ENCODE measurements at regions not wholly inside any gene's neighbourhood (a gene's known extent, or its start where the extent isn't known, plus 50 kb on each side); places are given as distances from the start of the nearest gene placed in this dataset.
"Not testable (repeated sequence)": the region's sequence is repeated elsewhere in the genome, so short reads cannot be mapped to it uniquely, and the experiment has no call there.

DNA sequence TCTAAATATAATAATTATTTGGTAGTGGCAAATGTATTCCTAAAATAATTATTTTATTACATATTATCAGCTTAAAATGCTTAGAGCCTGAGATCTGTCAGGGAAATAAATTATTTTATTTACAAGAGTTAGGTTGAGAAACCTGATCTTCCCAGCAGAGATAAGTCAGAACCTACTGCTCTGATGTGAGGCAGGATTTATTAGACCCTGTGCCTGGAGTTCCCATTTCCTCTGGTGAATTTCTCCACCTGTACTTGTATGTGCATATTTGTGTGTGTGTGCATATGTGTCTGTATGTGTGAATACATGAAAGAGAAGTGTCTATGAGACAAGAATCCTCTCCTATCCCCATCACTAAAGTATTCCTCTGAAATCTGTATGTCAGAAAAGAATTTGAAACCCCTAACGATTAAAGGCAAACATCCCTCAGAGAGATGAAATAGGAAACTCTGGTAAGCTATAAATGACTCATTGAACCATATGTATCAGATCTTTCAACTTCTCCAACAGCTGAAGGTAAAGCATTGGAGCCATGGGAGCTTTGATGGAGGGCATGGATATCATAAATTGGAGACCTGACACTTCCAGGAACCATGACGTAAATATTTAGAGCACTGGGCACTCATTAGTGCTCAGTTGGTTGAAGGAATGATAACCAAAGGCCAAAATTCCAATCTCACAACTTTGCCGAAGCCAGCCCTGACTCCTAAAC, 190.9 kb downstream of the XPNPEP1 start:
- FAIRE-seq, result no peak

DNA sequence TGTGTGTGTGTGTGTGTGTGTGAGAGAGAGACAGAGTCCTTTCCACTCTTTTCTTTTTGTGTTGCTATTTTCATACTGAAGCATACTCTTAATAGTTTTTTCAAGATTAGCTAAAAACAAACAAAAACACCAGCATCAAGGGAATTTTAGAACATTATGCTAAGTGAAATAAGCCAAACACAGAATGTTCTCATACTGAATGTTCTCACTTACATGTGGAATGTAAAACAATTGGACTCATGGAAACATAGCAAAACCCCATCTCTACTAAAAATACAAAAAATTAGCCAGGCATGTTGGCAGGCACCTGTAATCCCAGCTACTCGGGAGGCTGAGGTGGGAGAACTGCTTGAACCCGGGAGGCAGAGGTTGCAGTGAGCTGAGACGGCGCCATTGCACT, 193.4 kb downstream of the XPNPEP1 start:
- not testable (repeated sequence) for DNase-seq (ENCODE audit: low spot score); FAIRE-seq

More for the DNA sequence above, 190.9 kb downstream of the XPNPEP1 start:
- DNase-seq (ENCODE audit: low spot score), result no peak

DNA sequence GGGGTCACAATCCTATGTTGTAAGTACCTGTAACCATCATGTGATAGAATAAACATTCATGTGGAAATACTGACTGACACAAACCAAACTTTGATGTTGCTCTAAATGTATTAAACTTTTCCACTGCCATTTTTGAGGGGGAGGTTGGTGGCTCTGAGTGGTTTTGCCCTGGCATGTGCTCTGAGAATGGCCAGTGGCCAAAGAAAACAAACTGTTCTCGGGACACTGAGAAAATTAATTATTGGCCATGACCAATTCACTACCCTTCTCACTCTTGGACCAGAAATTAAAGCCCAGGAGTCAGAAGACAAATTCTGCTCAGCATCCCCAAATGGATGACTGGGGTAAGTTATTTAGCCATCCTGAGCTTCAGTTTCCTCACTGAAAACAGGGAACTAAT, 195.9 kb downstream of the XPNPEP1 start:
- DNase-seq (ENCODE audit: low spot score) (no peak), FAIRE-seq (no peak)

DNA sequence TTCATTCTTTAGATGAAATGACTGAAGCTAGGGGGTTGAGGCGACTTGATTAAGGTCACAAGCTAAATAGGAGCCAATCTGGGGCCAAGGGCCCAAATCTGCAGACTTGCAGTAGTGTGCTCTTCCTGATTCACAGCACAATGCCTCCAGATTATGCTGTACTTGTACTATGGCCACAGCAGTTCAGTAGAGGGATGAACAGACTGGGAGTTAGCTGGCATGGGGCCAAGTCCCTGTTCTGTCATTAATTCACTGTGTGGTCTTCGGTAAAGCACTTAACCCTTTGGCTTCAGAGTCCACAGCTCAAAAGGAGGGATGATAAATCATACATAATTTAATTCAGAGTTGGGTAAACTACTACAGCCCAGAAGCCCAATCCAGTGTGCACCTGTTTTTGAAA, 196.8 kb downstream of the XPNPEP1 start:
- DNase-seq (ENCODE audit: low spot score), result no peak
- FAIRE-seq, result no peak

DNA sequence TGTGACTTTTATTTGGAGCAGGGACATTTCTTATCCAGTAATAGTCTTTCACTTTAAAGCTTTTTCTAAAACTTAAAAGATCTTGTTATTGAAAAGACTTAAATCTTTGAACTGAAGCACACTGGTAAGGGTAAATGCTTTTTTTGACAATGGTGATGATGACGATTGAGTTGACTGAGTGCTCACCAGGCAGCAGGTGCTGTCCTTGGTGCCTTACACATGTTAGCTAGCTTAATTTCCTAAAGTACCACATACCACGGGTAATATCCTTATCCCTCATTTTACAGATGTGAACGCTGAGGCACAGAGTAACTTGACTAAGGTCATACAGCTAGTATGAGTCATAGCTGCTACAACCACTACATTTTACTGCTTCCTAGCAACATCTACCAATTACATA, 200.0 kb downstream of the XPNPEP1 start:
- DNase-seq (ENCODE audit: low spot score) (no peak), FAIRE-seq (no peak)

DNA sequence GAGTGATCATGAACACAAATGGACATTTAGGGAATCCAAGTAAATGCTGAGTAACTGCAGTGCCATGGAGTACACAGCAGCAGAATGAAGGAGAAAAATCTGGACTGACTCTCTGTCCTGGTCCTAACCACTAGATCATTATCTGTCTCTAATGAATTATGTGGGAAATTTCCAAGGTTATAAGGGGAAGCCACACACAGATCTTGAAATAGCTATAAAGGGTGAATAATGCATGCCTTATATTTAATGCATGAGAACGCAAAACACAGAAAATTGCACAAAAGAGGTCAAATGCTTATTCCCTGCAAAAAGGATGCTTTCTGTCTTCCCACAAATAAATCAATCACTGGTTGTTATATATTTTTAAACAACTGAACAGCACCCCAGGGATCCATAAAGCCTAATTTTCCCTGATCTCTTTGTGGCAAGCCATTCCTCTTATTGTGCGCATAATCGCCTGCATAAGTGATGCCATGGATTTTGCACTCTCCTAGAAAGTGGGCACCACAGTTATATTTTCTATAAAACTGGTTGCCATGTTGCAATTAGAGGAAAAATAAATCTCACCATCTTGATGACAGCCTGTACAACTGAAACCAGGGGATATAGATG, 201.8 kb downstream of the XPNPEP1 start:
- FAIRE-seq (no peak), DNase-seq (ENCODE audit: low spot score) (no peak)

DNA sequence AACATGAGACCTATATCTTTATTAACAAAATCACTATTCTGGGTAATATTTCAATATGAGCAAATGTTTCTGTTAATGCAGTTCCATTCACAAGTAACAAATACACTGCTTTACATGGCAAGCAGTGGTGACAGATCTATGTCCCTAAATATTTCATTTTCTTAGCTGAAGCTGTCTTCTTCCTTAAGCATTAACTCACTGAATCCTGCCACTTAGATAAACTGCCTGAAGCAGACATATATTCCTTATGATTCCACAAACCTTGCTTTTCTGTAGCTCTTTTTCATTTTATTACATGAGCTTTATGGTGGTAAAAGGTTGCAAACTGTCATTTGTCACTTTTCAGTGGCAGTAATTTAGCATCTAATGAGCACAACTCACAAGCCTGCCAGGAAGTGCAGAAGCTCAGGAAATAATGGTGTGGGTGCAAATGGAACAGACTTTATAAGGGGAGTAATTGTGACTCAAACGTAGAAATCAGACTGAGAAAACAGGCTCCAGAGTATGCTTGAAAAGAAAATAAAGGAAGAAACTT, 217.2 kb downstream of the XPNPEP1 start:
- FAIRE-seq (no peak), DNase-seq (ENCODE audit: low spot score) (no peak)

DNA sequence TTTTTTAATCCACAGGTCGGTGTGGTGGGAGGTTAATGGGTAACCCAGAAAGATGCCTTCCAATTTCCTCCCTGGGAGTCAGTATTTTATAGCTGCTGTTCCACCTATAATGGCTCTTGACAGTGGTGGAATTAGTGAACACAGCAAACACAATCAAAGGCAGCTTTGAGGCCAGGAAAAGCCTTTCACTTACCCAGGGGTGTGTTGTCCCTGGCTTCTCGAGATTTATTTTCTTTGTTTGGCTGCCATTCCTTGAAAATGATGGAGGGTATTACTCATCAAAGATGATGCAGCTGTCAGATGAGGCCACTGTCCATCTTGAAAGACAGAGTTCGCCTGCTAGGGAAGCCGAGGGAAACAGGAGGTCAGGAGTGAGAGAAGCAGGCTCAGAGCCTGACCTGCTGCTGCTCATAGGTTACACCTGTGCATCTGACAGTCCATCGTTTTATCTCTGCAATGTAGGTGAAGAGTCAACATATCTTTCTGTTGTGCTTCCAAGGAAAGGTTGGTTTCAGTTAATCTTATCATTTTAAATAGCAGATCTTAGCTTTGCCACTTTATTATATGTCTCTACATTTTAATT, 221.6 kb downstream of the XPNPEP1 start:
- no peak for FAIRE-seq

DNA sequence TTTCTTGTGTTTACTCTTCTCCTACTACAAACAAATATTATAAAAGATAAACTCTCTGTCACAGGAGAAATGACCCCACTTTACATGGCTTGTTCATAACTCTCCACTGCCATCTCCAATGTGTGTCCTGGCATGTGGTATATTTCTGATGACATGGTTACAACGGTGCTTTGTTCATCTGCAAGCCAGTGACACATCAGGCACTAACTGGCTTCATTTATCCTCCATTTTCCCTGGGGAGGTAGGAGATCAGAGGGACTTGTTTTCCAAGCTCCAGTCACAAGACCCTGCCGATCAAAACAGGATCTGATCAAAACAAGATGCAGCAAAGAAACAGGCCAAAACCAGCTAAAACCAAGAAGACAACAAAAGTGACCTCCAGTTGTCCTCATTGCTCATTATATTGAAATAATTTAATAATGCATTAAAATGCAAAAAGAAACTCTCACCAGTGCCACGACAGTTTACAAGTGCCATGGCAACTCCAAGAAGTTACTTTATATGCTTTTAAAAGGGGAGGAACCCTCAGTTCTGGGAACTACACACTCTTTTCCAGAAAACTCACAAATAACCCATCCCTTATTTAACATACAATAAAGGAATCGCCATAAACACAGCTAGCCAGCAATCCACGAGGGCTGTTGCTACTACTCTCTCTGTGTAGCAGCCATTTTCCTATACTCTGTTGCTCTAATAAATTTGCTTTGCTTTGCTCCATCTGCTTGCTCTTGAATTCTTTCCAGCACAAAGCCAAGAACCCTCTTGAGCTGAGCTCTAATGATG, 224.2 kb downstream of the XPNPEP1 start:
- FAIRE-seq (no peak), DNase-seq (ENCODE audit: low spot score) (no peak)

More for the DNA sequence above, 221.6 kb downstream of the XPNPEP1 start:
- no peak for DNase-seq (ENCODE audit: low spot score)

DNA sequence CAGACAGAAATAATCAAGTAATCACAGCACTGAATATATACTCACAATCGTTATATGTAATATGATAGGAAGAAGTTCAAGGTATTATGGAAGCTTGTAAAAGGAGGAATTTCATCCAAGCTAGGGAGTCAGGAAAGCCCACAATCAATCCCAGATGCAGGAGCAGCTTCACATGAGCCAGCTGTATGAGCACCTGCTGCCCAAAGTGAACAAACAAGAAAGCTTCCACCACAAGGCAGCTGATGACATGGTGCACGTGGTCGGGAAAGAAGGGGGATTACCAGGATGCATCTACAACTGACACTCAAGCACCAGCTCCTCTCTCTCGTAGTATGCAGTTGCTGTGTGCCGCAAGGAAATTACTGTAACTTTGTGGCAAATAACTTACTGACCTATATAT, 225.2 kb downstream of the XPNPEP1 start:
- FAIRE-seq (no peak), DNase-seq (ENCODE audit: low spot score) (no peak)

DNA sequence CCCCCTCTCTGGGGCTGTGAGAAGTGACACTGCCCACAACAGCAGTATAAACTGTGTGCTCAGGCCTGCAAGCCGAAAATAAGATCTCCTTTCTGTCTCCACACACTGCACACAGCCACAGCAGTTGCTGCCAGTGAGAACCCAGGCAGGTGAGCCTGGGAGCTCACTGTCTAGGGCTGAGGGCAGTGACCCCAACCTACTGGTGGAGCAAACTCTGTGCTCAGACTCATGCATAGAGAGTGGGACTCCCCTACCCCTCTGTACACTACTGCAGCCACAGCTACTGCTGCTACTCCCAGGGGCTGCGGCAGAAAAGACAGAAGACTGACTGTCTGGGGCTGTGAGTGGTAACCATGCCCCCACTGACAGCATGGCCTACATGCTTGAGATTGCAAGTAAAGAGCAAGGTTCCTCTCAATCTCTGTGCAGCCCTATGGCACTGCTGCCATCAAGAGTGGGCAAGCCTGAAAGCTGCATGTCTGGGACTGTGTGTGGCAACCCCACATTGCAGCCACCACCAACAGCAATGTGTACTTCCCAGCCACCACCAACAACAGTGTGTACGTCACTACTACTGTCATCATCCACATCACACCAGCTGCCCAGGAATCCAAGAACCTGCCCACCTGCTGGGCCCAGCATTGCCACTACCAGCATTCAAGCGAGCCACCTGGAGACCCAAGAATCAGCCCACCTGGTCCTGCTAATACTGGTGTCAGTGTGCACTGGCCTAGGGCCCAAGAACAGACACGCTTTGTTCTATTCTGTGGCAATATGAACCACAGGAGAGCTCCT, 226.1 kb downstream of the XPNPEP1 start:
- FAIRE-seq, result no peak
- no peak for DNase-seq (ENCODE audit: low spot score)

DNA sequence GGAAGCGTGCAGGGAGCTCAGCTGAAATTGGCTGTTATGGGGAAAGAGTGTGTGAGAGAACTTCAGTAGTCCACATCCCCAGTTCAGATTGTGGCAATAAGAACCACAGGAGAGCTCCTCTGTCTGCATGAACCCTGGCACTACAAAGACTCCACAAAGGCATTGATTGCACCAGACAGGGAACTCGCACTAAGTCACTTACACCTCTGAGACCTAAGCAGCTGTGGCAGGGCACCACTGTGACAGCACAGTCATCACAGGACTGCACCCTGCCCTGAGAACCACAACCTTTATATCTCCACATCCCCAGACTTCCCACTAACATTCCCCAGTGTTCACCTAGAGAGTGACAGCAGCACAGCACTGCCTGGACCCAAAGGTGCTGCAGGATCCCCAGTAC, 226.8 kb downstream of the XPNPEP1 start:
- DNase-seq (ENCODE audit: low spot score) (no peak), FAIRE-seq (no peak)

DNA sequence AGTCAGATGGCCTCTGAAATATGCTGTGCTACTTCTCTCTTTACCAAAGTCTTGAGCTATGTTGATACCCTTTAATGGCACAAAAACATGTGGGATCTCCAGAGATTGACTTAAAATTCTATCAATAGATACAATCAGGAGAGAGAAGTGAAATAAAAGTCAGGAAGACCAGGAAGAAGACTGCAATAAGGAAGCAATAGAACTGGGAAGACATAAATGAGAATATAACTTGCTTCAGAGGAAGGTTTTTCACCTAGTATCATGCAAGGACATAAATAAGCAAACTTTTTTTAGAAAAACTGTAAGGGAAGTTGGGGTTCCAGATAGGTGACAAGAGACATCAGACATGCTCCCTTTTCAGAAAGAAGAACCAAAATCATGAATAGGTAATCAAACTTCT, 227.3 kb downstream of the XPNPEP1 start:
- no peak for FAIRE-seq
- DNase-seq (ENCODE audit: low spot score), result no peak

DNA sequence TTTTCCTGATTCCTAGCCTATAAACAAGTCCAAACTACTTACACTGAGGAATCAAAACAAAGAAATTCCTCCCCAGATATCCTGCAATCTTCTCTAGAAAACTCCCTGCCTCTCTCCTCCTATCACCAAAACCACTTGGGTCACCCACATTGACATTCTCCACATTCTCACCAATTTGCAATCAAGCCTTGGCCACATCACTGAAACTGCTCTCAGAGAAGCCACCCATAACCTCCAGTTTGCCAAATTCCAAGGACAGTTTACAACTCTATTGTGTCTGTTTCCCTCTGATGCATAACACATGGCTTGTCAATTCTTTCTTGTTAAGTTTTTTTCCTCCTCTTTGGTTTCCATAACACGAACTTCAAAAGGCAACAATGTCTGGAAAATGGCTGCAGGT, 233.5 kb downstream of the XPNPEP1 start:
- FAIRE-seq (no peak), DNase-seq (ENCODE audit: low spot score) (no peak)

DNA sequence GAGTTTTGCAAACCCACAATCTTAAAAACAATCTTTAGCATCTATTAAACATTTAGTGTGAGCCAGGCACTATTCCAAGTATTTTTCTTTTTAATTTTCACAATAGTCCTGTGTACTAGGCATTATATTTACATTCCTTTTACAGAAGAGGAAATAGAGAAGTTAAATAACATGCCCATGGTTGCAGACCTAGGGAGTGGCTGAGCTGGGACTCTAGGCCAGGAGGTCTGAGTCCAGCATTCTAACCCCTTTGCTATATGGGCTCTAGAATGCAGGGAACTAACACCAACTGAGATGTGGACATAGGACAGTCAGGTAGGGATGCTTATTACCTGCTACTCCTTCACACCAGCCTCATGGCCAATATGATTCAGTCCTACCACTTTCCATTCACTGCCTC, 243.8 kb downstream of the XPNPEP1 start:
- DNase-seq (ENCODE audit: low spot score) (no peak), FAIRE-seq (no peak)

DNA sequence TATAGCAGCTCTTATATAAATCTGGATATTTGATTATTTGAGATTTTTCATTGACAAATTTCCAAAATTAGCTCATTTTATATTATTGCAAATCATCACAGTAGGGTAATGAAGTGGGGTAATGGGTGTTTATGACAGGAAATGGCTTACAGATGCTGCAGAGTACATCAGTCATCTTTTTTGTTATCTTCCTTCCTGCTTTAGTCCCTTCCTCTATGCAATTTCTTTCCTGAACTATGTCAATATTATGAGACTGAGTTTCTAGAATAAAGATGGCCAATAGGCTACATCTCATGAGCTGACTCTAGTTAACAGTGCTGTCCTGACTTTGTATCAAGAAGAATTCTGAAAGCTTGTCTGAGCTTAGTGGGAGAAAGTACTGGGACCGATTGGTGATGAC, 244.5 kb downstream of the XPNPEP1 start:
- FAIRE-seq (no peak), DNase-seq (ENCODE audit: low spot score) (no peak)

DNA sequence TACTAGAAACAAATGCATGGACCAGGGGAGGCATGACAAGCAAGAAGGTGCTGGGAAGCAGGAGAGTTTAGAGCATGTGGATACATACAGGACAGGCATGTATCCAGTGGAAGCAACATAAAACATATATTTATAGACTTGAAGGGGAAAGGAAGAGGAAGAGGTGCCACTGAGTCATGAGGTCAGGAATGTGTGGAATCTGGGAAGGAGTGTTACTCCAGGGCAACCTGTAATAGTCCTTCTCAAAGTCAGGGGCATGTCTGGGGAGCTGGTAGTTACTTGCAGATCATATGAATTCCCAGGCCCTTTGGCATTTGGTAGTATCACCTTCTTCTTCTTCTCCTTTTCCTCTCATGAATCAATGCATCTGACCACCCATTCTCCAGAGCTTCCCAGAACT, 246.6 kb downstream of the XPNPEP1 start:
- peak; percentile 69 for DNase-seq (ENCODE audit: low spot score)
- no peak for FAIRE-seq

DNA sequence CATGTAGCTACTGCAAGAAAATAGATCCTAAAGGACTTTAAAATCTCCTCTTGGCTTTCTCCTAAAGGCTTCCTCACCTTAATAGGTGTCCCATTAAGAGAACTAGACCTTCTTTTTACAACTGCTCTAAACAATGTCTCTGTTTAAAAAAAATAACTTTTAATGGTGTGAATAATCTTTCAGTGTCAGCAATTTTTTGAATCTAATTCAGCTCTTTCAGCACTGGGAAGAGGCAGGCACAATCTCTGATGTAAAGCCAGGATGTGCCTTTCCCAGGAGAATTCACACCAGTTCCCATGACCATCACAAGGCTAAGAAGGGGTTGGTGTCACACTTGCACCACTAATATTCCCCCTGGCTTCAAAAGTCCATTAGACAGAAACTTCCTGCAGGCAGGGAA, 254.6 kb downstream of the XPNPEP1 start:
- no peak for FAIRE-seq

DNA sequence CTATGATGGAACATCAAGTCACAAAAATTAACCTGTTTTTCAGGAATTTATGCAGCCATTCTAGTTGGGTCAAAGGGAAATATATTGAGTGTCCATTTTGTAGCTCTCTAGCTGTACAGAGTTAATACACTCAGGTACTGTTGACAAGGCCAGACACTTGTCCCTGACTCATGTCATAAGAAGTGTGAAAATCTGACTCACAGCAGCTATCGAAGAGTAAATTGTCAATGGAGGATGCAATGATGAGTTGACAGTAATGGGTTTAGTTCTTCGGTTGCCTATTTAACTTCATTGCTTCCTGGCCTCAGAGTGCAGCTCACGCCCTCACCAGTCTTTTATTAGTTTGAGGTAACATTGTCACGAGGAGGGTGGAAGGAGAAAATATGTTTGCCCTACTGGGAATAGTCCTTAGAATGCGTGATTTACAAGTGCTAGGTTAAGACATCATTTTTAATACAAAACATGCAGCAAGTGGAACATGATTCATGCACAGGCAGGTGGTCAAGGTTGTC, 255.1 kb downstream of the XPNPEP1 start:
- no peak for DNase-seq (ENCODE audit: low spot score)
- FAIRE-seq, result no peak

More for the DNA sequence above, 254.6 kb downstream of the XPNPEP1 start:
- no peak for DNase-seq (ENCODE audit: low spot score)

DNA sequence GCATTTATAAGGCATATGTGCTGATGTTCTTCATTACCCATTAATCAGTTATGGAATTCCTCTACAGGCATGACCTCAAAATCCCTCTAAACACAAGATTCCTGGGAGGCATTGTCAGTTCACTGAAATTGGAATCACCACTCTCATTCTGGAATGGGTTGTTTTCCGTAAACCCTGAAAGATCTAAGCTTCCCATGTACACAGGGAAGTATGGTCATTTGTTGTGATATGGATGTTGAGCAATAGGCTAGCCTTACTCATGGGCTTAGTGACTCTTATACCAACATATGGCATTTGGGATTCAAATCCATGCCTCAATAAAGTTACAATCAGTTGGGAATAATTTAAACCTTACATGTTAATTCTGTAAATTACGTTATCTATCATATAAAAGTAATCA, 258.0 kb downstream of the XPNPEP1 start:
- DNase-seq (ENCODE audit: low spot score) (no peak), FAIRE-seq (no peak)

DNA sequence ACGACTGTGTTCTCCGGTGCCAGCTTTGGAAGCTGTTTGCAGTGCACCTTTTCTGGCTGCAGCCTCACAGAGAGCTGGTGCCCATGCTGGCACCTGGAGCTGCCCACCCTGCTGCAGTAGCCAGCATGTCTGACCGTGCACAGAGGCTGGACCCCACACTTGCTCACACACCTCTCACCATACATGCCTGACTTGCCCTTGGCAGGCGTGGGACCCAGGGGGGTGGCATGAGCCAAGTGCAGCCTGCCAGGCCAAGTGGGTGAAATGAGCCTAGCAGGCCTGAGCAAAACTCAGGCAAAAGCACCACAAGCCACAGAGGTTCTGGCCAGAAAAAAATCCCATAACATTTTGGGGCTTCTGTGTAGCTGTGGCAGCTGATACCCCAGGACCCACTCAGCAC, 258.8 kb downstream of the XPNPEP1 start:
- FAIRE-seq, result no peak
- no peak for DNase-seq (ENCODE audit: low spot score)
